GM19023 (cell line): ENCODE measurements at regions not wholly inside any gene's neighbourhood (a gene's known extent, or its start where the extent isn't known, plus 50 kb on each side); places are given as distances from the start of the nearest gene placed in this dataset.

Experiments used
- ATAC-seq: cut with Tn5 transposase; IDR thresholded peaks from one replicate; pipeline ENCODE4 v1.9.1; 2021; ENCODE audit warnings: mild to moderate bottlenecking, moderate library complexity; ENCODE audit not compliant: unreplicated experiment

DNA sequence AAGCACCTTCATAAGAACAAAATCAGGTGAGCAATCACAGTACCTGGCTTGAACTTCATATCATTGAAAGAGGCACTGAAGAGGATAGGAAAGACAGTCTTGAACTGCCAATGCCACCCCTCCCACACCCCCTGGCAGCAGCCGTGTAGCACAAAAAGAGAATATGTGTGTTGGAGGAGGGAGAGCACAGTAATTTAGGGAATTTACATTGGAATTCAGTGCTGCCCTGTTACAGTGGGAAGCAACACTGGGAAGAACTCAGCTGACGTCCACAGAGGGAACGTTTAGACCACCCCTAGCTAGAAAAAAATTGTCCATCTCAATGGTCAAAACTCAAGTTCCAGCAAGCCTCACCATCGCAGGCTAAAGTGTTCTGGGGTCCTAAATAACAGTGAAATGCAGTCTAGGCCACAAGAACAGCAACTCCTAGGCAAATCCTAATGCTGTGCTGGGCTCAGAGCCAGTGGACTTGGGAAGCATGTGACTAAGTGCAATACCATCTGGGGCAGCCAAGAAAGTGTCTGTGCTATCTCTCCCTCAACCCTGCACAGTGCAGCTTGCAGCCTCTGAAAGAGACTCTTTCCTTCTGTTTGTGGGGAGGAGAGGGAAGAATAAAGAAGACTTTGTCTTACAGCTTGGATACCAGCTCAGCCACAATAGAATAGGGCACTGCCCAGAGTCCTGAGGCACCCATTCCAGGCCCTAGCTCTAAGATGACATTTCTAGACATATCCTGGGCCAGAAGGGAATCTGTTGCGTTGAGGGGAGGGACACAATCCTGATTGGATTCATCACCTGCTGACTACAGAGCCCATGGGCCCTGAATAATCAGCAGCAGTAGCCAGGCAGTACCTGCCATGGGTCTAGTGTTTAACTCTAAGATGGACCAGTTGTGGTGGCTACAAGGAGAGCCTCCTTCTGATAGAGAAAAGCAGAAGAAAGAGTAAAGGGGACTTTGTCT, 62.1 kb upstream of the VLDLR start:
- ATAC-seq = no peak

DNA sequence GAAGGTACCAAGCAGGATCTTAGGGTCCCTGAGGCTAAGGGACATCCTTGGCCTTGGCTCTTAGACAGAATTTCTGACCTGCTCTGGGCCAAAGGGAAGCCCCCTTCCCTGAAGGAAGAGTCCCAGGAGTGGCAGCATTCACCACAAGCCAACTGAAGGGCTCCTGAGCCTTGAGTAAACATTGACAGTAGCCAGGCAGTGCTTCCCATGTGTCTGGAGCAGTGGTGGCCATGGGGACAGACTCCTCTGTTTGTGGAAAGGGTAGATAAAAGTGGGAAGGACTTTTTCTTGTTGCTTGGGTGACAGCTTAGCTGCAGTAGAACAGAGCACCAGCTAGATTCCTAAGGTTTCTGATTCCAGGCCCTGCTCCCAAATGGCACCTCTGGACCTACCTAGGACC, 61.4 kb upstream of the VLDLR start:
- no peak for ATAC-seq

DNA sequence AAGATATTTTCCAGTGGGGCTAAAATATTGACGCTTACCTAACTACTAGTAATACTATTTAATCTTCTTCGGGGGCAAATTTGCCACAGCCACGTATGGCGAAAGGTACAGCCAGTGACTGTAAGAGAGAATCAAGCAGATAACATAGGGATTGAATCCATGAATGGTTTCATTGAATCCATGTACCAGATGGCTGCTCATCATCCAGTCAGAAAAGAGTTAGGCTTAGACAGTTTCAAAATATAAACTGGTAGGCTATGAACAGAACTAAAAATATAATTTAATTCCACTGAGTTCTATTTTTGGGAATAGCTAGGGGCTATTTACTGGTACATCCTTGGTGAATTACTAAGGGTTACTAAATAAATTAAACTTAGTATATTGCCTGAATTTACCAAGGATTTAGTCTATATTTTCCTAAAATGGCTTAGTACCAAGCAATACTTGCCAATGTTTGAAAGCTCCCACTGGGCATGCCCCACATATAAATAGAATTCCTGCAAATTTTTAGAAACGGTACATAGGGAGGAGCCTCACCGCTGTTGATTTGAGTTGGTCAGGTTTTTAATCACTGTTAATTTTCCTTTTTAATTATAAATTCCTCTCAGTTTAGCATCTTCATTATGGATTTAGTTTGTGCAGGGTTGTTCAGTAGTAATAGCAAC, 55.8 kb upstream of the VLDLR start:
- ATAC-seq = no peak

DNA sequence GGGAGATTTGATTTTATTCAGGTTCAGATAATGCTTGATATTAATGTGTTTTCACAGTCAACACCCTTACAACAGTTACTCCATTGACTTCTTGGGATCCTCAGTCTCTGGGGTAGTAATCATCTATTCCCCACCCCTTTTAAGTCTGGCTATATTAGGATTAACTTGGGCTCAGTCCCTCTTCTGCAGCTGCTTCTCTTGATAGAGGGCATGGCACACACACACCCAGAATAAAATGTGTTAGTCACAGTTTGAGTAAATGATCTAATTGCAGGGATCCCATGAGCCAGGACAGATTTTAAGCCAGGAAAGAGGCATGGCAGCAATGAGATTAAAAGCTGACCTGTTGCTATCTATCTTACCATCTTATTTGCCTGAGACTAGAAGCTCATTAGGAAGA, 53.7 kb upstream of the VLDLR start:
- ATAC-seq = no peak

DNA sequence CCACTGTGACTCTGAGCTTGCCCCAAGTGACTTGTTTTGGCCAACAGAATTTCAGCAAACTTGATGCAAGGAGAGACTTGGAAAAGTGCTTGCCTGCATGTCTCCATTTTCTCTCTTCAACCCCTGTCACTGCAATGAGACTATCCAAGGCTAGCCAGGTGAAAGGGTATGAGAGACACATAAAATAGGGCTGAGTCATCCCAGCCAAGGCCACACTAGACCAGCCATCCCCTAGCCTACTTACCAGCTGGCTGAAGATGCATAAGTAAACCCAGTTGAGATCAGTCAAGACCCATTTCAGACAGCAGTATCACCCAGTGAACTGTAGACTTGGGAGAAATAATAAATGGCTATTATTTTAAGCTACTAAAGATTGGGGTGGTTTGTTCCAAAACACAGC, 52.9 kb upstream of the VLDLR start:
- ATAC-seq = no peak

DNA sequence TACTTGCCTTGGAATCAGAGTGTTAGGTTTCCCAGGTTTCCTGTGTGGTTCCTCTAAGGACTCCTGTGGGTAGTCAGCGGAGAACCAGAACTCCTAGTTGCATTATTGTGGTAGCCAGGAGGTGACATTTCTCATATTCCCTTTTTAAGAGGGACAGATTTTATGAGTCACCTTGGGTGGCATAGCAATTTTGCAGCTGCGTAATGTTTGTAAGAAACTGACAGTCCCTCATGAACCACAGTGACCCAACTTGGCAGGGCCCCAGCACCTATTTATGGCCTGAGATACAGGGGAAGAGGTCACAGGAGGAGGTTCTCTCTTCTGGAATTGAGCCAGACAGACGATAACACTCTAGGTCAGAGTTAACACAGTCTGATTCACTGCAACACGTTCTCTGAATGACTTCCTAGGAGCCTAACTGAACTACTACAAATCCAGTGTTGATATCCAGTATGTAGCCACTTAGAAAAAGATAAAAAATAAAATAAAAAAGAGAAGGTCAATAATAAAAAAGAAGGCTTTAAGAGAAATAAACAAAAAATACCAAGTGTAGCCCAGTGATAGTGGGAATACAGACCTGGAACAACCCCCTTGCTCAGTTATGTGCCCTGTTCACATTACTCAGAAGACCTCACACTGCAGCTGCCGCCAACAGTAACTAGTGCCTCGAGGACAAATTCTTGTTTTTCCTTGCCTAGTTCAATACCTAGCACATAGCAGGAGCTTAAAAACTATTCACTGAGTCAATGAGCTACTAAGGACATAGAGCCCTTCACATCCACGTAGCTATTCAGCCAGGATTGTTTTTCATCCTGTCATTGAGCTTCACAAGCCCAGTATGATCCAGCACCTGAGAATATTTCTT, 50.7 kb upstream of the VLDLR start:
- ATAC-seq = peak; percentile 81
